A549 (cell line): ENCODE measurements at regions not wholly inside any gene's neighbourhood (a gene's known extent, or its start where the extent isn't known, plus 50 kb on each side); places are given as distances from the start of the nearest gene placed in this dataset.
A peak's percentile ranks its signal among the peaks of the same experiment; 100 is the strongest.

Source experiments
- ATAC-seq, 2 experiments: fragments of 200-7000 bp in 1 of 2; fragments of >200 bp in 1 of 2; cut with Nextera tagmentation in 1 of 2; cut with Tn5 transposase in 1 of 2; 3 replicates each; pipeline versions ENCODE4 v1.8.0 to v1.9.1; 2018 to 2020; ENCODE audit warnings: mild to moderate bottlenecking in 1 of 2, moderate library complexity in 1 of 2
- CTCF ChIA-PET: fragments of 300-600 bp; sonication (Branson Sonifier 250); formaldehyde crosslinking; extraction: SDS; loops from one replicate; lab custom pipeline; 2021; ENCODE audit warnings: antibody characterized with exemption, inconsistent platforms; lab: Yijun Ruan, JAX
- POLR2A ChIA-PET: fragments of 350-600 bp; formaldehyde crosslinking; extraction: SDS; loops from one replicate; lab custom pipeline; 2021; ENCODE audit warnings: antibody characterized with exemption, inconsistent platforms; lab: Yijun Ruan, JAX
- DNase-seq, 2 experiments: peaks; one replicate each; pipeline versions ENCODE4 v3.0.0 to v3.0.0-alpha.2; 2011 to 2016; ENCODE audit warnings: low read depth in 1 of 2, low spot score in 1 of 2
- FAIRE-seq: peaks from 2 replicates; lab custom pipeline; 2011; peaks lifted over from hg19 to GRCh38; lab: Jason Lieb, UNC
- H3K27ac ChIP-seq, 2 experiments: fragments of >200 bp; sonication (Bioruptor Twin); formaldehyde crosslinking; 3 replicates each; pipeline ENCODE4 v1.5.1; 2016 to 2017
- H3K4me1 ChIP-seq: fragments of >200 bp; sonication (Bioruptor Twin); formaldehyde crosslinking; 3 replicates; pipeline ENCODE4 v1.6.1; 2016
- H3K4me2 ChIP-seq: fragments of >200 bp; sonication (Bioruptor Twin); formaldehyde crosslinking; 3 replicates; pipeline ENCODE4 v1.6.1; 2016
- H3K4me3 ChIP-seq: fragments of >200 bp; sonication (Bioruptor Twin); formaldehyde crosslinking; 3 replicates; pipeline ENCODE4 v1.5.1; 2016
- H3K9me3 ChIP-seq: fragments of >200 bp; sonication (Bioruptor Twin); formaldehyde crosslinking; 3 replicates; pipeline ENCODE4 v1.6.1; 2016
- BHLHE40 ChIP-seq: IDR thresholded peaks from 2 replicates; pipeline ENCODE4 v1.6.1; 2012; ENCODE audit warnings: low read depth, low read length, inconsistent platforms
- CBX2 ChIP-seq: fragments of 200-600 bp; sonication (generic); IDR thresholded peaks from 2 replicates; pipeline ENCODE4 v1.6.1; 2016; ENCODE audit warnings: low read depth, mild to moderate bottlenecking, borderline replicate concordance
- CBX8 ChIP-seq: fragments of 200-600 bp; sonication (generic); IDR thresholded peaks from 2 replicates; pipeline ENCODE4 v1.6.1; 2016
- CEBPB ChIP-seq, 2 experiments: fragments of >200 bp in 1 of 2; sonication (Bioruptor Twin) in 1 of 2; formaldehyde crosslinking in 1 of 2; IDR thresholded peaks; 2 replicates each; pipeline ENCODE4 v1.6.1; 2012 to 2016
- EHF ChIP-seq: fragments of 250-450 bp; sonication (Bioruptor Pico); IDR thresholded peaks from 2 replicates; pipeline ENCODE4 v1.5.0; 2020; ENCODE audit warnings: mild to moderate bottlenecking
- EHMT2 ChIP-seq: fragments of 200-600 bp; sonication (generic); IDR thresholded peaks from 2 replicates; pipeline ENCODE4 v1.6.1; 2016; ENCODE audit warnings: antibody characterized with exemption, low read depth, mild to moderate bottlenecking, moderate library complexity
- ESRRA ChIP-seq: fragments of 150-350 bp; IDR thresholded peaks from 2 replicates; pipeline ENCODE4 v1.6.1; 2014; ENCODE audit warnings: mild to moderate bottlenecking, low read length, borderline replicate concordance
- FOSL2 ChIP-seq, 2 experiments: fragments of 450-650 bp in 1 of 2; fragments of >200 bp in 1 of 2; sonication (Bioruptor Twin) in 1 of 2; formaldehyde crosslinking; IDR thresholded peaks; 2 replicates each; pipeline versions ENCODE4 v1.5.0 to v1.6.1; 2016 to 2020; ENCODE audit warnings: mild to moderate bottlenecking in 1 of 2, moderate library complexity in 1 of 2
- FOXS1 ChIP-seq: fragments of 250-450 bp; sonication (Bioruptor Pico); IDR thresholded peaks from 2 replicates; pipeline ENCODE4 v1.5.0; 2020; ENCODE audit warnings: mild to moderate bottlenecking, moderate library complexity
- HES2 ChIP-seq: fragments of >200 bp; sonication (Bioruptor Twin); formaldehyde crosslinking; IDR thresholded peaks from 2 replicates; pipeline ENCODE4 v1.6.1; 2016
- HOXA7 ChIP-seq: fragments of 250-450 bp; sonication (Bioruptor Pico); IDR thresholded peaks from 2 replicates; pipeline ENCODE4 v1.5.0; 2020; ENCODE audit warnings: mild to moderate bottlenecking, moderate library complexity
- JUN ChIP-seq, 2 experiments: fragments of >200 bp; sonication (Bioruptor Twin); formaldehyde crosslinking; IDR thresholded peaks; 2 replicates in 1 of 2; 3 replicates in 1 of 2; pipeline ENCODE4 v1.6.1; 2016 to 2017
- JUNB ChIP-seq: fragments of >200 bp; sonication (Bioruptor Twin); formaldehyde crosslinking; IDR thresholded peaks from 2 replicates; pipeline ENCODE4 v1.6.1; 2016
- MAFK ChIP-seq: fragments of 450-650 bp; IDR thresholded peaks from 2 replicates; pipeline ENCODE4 v1.6.1; 2014; ENCODE audit not compliant: partially characterized antibody
- MAZ ChIP-seq: fragments of 150-350 bp; IDR thresholded peaks from 2 replicates; pipeline ENCODE4 v1.6.1; 2014; ENCODE audit warnings: antibody characterized with exemption, low read depth, low read length, borderline replicate concordance
- NFE2L2 ChIP-seq: fragments of 150-350 bp; conservative IDR thresholded peaks from 2 replicates; pipeline ENCODE4 v1.6.1; 2014; ENCODE audit warnings: low read length
- NR3C1 ChIP-seq: fragments of >200 bp; sonication (Bioruptor Twin); formaldehyde crosslinking; IDR thresholded peaks from 3 replicates; pipeline ENCODE4 v1.6.1; 2017
- POLR2AphosphoS2 ChIP-seq: conservative IDR thresholded peaks from 2 replicates; pipeline ENCODE4 v1.6.1; 2012; ENCODE audit warnings: low read length, improper control_type of control experiment, inconsistent platforms
- RAD21 ChIP-seq, 2 experiments: fragments of >200 bp in 1 of 2; sonication (Bioruptor Twin) in 1 of 2; formaldehyde crosslinking in 1 of 2; IDR thresholded peaks in 1 of 2; conservative IDR thresholded peaks in 1 of 2; 2 replicates in 1 of 2; 3 replicates in 1 of 2; pipeline ENCODE4 v1.6.1; 2012 to 2018; ENCODE audit warnings: inconsistent platforms in 1 of 2
- RCOR1 ChIP-seq: fragments of 150-350 bp; IDR thresholded peaks from 2 replicates; pipeline ENCODE4 v1.6.1; 2014; ENCODE audit warnings: antibody characterized with exemption, low read length, low read depth
- SREBF2 ChIP-seq: fragments of 450-650 bp; IDR thresholded peaks from 2 replicates; pipeline ENCODE4 v1.6.1; 2014; ENCODE audit warnings: mild to moderate bottlenecking, moderate library complexity
- TP53 ChIP-seq: fragments of 250-450 bp; sonication (Bioruptor Pico); IDR thresholded peaks from 2 replicates; pipeline ENCODE4 v1.5.0; 2021; ENCODE audit warnings: mild to moderate bottlenecking, moderate library complexity
- USF2 ChIP-seq: fragments of 450-650 bp; IDR thresholded peaks from 2 replicates; pipeline ENCODE4 v1.6.1; 2014; ENCODE audit warnings: antibody characterized with exemption
- ZFP36 ChIP-seq: fragments of 450-650 bp; IDR thresholded peaks from 2 replicates; pipeline ENCODE4 v1.6.1; 2014; ENCODE audit warnings: borderline replicate concordance; ENCODE audit not compliant: partially characterized antibody
- ZSCAN20 ChIP-seq: fragments of 250-450 bp; sonication (Bioruptor Pico); IDR thresholded peaks from 2 replicates; pipeline ENCODE4 v1.8.0; 2022; ENCODE audit warnings: mild to moderate bottlenecking, moderate library complexity
- WGBS: methylation state at CpG from one replicate; pipeline ENCODE4 v1.1.6; 2017; ENCODE audit errors: missing lambda C conversion rate; 5-methylcytosine and 5-hydroxymethylcytosine counted together
- TF ChIP-seq, protein P1 (sequence below): fragments of >200 bp; sonication (Bioruptor Twin); formaldehyde crosslinking; IDR thresholded peaks from 3 replicates; pipeline ENCODE4 v1.6.1; 2016
- TF ChIP-seq, protein P2 (sequence below): IDR thresholded peaks from 2 replicates; pipeline ENCODE4 v1.6.1; 2012; ENCODE audit warnings: low read depth, borderline replicate concordance

DNA sequence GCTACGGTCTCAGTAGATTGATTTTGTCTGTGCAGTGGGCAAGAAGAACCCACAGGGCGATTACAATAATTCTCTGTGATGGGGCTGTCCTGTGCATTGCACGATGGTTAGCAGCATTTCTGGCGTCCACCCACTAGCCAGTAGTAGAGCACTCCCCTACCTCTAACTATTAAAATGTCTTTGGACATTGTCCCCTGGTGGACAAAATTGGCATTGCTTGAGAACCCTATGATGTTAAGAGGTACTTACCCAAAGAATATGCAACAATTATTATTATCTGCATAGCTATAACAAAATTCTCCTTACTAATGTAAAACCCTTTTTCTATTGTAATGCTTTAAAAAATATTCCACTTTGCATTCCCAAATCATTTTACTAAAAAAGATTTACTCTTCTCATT lies 109.5 kb upstream of the VCX3A start:
- Histone ChIP-seq H3K9me3 (no peaks in the 10 kb centered on the region), H3K4me2 (no peak overlapping the region), H3K4me1 (no peaks in the 10 kb centered on the region), H3K27ac (no peak overlapping the region), H3K4me3 (no peak overlapping the region)
- ATAC-seq (no peak), FAIRE-seq (peak; percentile 28), DNase-seq (peak in 1 of 2 experiments; percentile 1)
- ChIA-PET POLR2A (no interaction called here), CTCF (interaction anchor here (0.7 kb wide), 1 partner anchor 305 kb away, joined by 3 read pairs; no protein-coding TSS in a partner anchor)
- 6% methylated on average over 4 of the region's 4 CpGs for WGBS
- TF ChIP-seq RCOR1, result no peak
- TF ChIP-seq TP53 (CRISPR knock-in tag), result no peak
- TF ChIP-seq JUNB, result no peak
- no peak for TF ChIP-seq FOSL2 (IDR thresholded peaks at IDR 0.05)
- TF ChIP-seq FOSL2 (CRISPR knock-in tag; IDR thresholded peaks at IDR 0.05), result no peak
- TF ChIP-seq, protein P1, sequence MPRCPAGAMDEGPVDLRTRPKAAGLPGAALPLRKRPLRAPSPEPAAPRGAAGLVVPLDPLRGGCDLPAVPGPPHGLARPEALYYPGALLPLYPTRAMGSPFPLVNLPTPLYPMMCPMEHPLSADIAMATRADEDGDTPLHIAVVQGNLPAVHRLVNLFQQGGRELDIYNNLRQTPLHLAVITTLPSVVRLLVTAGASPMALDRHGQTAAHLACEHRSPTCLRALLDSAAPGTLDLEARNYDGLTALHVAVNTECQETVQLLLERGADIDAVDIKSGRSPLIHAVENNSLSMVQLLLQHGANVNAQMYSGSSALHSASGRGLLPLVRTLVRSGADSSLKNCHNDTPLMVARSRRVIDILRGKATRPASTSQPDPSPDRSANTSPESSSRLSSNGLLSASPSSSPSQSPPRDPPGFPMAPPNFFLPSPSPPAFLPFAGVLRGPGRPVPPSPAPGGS, result no peak
- TF ChIP-seq ESRRA, result no peak

- no peak for ATAC-seq
- FAIRE-seq, result no peak
- Histone ChIP-seq H3K27ac (no peak overlapping the region), H3K9me3 (no peaks in the 10 kb centered on the region), H3K4me2 (no peak overlapping the region)
- TF ChIP-seq EHMT2, result no peak
- TF ChIP-seq MAFK, result peak; percentile 27
- TF ChIP-seq HES2, result no peak
- TF ChIP-seq ZFP36, result no peak
- no peak for TF ChIP-seq CBX8
- no peak for TF ChIP-seq EHF (CRISPR knock-in tag)
- TF ChIP-seq JUN (IDR thresholded peaks at IDR 0.05), result no peak
- TF ChIP-seq, all 56 proteins: peak for 1
- WGBS, result 18% methylated on average over 4 of the region's 4 CpGs
- ChIA-PET POLR2A (no interaction called here), CTCF (no interaction called here)
- DNase-seq, result no peak
- H3K4me1 ChIP-seq, result no peaks in the 10 kb centered on the region
- H3K4me3 ChIP-seq, result no peak overlapping the region
These were observed 105.8 kb upstream of the VCX3A start for GRCh38 chrX:6640727-6641126.

DNA sequence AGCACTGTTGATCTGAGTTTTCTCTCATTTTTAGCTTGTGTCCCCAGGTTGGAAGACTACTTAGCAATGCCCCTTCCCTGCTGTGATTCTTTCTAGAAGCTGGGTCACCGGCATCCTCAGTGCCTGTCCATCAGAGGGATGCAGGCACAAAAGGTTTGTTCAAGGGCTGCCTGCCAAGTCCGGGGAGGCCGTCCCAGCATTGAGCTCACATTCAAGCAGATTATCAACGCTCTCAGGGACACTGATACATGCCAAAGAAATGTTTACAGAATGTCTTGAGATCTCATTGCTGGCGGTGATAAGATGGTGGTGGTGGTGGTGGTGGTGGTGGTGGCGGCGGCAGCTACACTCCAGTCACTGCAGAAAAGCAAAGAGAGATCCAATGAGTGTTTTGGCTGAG lies 79.6 kb upstream of the VCX3A start:
- POLR2A ChIA-PET, result no interaction called here
- DNase-seq (no peak), FAIRE-seq (no peak), ATAC-seq (no peak)
- Histone ChIP-seq H3K9me3 (no peaks in the 10 kb centered on the region), H3K4me3 (no peak overlapping the region), H3K4me1 (no peaks in the 10 kb centered on the region), H3K4me2 (no peak overlapping the region), H3K27ac (no peak overlapping the region)
- CTCF ChIA-PET, result no interaction called here
- 1% methylated on average over 7 of the region's 7 CpGs for WGBS
- TF ChIP-seq ESRRA (no peak), MAZ (no peak), CBX2 (no peak), POLR2AphosphoS2 (no peak), SREBF2 (no peak), NR3C1 (no peak), CEBPB (IDR thresholded peaks at IDR 0.05) (no peak), NFE2L2 (no peak), RAD21 (conservative IDR thresholded peaks at IDR 0.05 in 1 of 2, IDR thresholded peaks at IDR 0.05 in 1 of 2) (no peak), ZSCAN20 (CRISPR knock-in tag) (no peak), JUNB (no peak), MAFK (no peak), HOXA7 (no peak), BHLHE40 (no peak), FOXS1 (CRISPR knock-in tag) (no peak), FOSL2 (IDR thresholded peaks at IDR 0.05) (no peak), FOSL2 (CRISPR knock-in tag; IDR thresholded peaks at IDR 0.05) (no peak), USF2 (no peak)
- TF ChIP-seq, protein P2, sequence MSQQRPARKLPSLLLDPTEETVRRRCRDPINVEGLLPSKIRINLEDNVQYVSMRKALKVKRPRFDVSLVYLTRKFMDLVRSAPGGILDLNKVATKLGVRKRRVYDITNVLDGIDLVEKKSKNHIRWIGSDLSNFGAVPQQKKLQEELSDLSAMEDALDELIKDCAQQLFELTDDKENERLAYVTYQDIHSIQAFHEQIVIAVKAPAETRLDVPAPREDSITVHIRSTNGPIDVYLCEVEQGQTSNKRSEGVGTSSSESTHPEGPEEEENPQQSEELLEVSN, result no peak
